A549 (cell line): ENCODE measurements at regions not wholly inside any gene's neighbourhood (a gene's known extent, or its start where the extent isn't known, plus 50 kb on each side); places are given as distances from the start of the nearest gene placed in this dataset.

Experiments used
- CTCF ChIP-seq: fragments of >200 bp; sonication (Bioruptor Twin); formaldehyde crosslinking; IDR thresholded peaks from 3 replicates; pipeline ENCODE4 v1.5.1; 2016
- MYC ChIP-seq: IDR thresholded peaks from 2 replicates; pipeline ENCODE4 v1.6.1; 2012; ENCODE audit warnings: mild to moderate bottlenecking, inconsistent platforms, low read length, improper control_type of control experiment, borderline replicate concordance
- NR3C1 ChIP-seq: fragments of >200 bp; sonication (Bioruptor Twin); formaldehyde crosslinking; IDR thresholded peaks from 3 replicates; pipeline ENCODE4 v1.6.1; 2017
- RAD21 ChIP-seq, 2 experiments: fragments of >200 bp in 1 of 2; sonication (Bioruptor Twin) in 1 of 2; formaldehyde crosslinking in 1 of 2; IDR thresholded peaks in 1 of 2; conservative IDR thresholded peaks in 1 of 2; 2 replicates in 1 of 2; 3 replicates in 1 of 2; pipeline ENCODE4 v1.6.1; 2012 to 2018; ENCODE audit warnings: inconsistent platforms in 1 of 2
- RCOR1 ChIP-seq: fragments of 150-350 bp; IDR thresholded peaks from 2 replicates; pipeline ENCODE4 v1.6.1; 2014; ENCODE audit warnings: antibody characterized with exemption, low read length, low read depth

- TF ChIP-seq CTCF (no peak), NR3C1 (no peak), RAD21 (conservative IDR thresholded peaks at IDR 0.05 in 1 of 2, IDR thresholded peaks at IDR 0.05 in 1 of 2) (no peak), RCOR1 (no peak), MYC (no peak)
Observed at GRCh38 chr15:62469478-62469873, 304.4 kb upstream of the C2CD4B start.
